C4-2B (cell line): ENCODE measurements at regions not wholly inside any gene's neighbourhood (a gene's known extent, or its start where the extent isn't known, plus 50 kb on each side); places are given as distances from the start of the nearest gene placed in this dataset.

Experiments
- CTCF ChIP-seq: fragments of 450-650 bp; conservative IDR thresholded peaks from 2 replicates; pipeline ENCODE4 v1.5.1; 2017; ENCODE audit warnings: mild to moderate bottlenecking
- ZFX ChIP-seq: fragments of 450-650 bp; IDR thresholded peaks from 2 replicates; pipeline ENCODE4 v1.6.1; 2017

DNA sequence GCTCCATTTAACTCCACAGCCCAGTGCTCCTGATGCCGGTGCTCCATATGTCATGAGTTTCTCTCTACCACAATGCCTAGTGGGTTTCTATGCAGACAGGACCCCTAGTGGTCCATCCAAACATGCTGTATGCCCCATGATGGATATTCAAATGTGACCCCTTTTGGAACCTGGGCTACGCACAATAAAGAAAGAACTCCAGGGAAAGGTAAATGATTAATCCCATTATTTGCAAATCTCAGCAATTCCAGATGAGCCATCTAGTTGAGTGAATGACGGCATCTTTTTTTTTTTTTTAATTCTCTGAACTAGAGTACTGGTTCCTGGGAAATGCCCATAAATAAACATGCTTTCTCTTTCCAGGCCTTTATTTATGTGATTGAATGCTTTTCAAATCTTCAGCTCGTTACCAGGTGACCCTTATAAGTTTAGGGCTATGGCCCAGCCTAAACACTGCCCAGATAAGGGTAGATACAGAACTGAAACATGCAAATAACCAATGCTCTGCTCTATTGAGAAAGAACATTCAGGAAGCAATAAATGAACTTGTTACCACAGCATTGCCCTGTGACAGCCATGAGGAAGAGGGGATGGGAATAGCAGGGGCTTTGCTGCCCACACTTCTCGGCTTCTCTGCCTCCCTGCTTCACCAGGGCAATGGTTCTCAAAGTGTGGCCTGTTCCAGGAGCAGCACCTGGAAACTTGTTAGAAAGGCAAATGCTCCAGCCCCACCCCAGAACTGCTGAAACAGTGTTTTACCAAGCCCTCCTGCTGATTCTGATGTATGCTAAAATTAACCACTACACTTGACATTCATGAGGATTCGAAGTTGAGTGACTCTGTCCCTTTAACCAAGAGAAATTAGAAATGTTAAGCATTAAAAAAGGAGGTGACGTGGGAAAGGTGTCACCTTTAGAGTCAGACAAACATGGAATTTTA is 151.7 kb downstream of the SEC16B start:
- TF ChIP-seq CTCF (no peak), ZFX (no peak)
